ENCODE measurements at regions not wholly inside any gene's neighbourhood (a gene's known extent, or its start where the extent isn't known, plus 50 kb on each side); places are given as distances from the start of the nearest gene placed in this dataset.
"Not testable (repeated sequence)": the region's sequence is repeated elsewhere in the genome, so short reads cannot be mapped to it uniquely, and the experiment has no call there.

DNA sequence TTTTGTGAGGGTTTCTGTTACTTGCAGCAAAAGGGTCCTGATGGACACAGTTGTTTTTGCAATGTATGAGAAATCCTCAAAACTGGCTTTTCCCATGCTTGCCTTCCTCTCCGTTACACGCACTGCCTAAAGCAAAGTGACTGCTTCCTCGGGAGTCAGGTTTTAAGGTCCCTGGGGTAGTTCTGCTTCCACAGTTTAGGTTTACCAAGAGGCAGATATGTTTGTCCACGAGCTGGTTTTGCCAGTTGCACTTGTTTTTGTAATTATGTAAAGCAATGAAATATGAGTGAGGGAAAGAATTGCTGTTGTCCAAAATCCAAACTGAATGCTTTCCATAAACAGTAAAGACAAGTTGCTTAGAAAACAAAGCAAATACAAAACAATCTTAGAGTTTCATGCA, 290.7 kb upstream of the AMIGO2 start:
- DNase-seq = no peak

DNA sequence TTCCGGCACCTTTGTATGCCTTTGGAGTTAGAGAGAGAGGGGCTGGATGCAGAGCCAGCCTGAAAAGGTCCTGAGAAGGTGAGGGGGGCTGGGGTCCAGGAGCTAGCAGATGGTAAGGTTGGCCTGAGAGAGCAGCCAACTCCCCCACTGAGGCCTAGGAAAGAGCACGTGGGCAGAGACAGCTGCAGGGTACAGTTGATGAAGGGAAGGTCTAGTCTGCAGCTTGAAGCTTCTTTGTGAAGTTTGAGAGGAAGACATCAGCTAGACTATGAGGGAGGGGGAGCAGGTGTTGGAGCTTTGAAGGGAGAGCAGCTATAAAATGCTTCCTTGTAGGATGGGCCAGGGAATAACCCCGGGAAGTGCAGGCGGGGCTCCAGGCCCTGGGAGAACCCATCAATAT, 289.3 kb upstream of the AMIGO2 start:
- no peak for DNase-seq

DNA sequence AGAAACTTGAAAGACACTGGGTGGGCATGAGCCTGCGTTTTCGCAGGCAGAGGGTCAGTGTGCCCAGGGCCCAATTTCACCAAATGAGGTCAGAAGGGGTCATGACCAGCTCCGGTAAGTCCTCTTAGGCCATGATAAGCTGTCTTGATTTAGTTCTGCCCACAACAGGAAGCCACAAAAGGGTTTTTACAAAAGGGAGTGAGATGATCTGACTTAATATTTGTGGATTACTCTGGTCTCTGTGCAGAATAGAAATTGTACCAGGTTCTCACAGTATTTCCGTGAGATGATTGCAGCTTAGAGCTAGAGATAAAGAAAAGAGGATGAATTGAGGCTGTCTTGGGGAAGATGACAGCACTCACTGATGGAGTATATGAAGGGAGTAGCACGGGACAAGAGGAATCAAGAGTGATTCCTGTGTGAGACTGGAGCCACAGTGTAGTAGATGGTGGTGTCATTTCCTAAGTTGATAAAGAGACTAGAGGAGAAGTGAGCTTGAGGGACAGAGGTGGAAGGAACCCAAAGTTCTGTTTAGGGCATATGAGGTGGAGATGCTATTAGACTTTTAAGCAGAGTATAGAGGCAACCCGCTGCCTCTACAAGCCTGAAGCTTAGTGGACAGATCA, 288.3 kb upstream of the AMIGO2 start:
- no peak for DNase-seq

DNA sequence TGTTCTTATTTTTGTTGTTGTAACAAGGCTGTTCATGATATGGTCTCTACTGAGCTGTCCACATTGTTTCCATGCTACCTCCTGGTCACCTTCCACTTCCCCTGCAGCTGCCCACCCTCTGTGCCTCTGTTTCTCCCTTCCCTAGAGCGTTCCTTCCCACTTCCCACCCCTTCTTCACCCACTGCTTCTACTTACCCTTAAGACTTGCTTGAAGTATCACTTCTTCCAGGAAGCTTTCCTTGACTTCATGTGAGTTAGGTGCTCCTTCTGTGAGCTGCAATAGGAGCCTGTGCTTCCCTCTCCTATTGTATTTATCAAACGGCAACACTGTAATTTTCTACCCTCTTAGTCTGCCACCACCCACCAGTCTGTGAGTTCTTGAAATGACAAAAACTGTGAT, 286.8 kb upstream of the AMIGO2 start:
- DNase-seq = no peak

DNA sequence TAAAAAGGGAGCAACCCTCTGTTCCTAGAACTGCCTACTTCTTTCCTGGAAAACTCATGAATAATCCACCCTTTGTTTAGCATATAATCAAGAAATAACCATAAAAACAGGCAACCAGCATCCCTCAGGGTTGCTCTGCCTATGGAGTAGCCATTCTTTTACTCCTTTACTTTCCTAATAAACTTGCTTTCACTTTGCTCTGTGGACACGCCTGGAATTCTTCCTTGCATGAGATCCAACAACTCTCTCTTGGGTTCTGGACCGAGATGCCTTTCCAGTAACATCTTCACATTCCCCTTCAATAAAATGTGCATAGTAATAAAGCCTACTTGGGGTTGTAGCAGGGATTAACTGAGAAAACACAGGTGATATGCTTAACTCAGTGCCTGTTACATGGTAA, 286.4 kb upstream of the AMIGO2 start:
- no peak for DNase-seq

DNA sequence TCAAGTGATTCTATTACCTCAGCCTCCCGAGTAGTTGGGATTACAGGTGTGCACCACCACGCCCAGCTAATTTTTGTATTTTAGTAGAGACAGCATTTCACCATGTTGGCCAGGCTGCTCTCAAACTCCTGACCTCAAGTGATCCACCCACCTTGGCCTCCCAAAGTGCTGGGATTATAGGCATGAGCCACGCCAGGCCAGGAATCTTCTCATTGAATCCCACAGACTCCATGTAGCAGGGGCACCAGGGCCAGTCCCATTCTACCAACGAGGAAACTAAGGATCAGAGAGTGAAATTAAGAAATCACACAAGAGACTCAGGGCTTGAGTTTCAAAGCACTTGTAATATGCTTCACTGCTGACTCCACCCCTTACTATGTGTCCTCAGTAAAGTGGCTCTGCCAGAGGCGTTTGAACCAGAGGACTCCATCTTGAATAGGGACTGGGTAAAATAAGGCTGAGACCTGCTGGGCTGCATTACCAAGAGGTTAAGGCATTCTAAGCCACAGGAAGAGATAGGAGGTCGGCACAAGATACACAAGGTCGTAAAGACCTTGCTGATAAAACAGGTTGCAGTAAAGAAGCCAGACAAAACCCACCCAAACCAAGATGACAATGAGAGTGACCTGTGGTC, 285.8 kb upstream of the AMIGO2 start:
- DNase-seq = not testable (repeated sequence)

DNA sequence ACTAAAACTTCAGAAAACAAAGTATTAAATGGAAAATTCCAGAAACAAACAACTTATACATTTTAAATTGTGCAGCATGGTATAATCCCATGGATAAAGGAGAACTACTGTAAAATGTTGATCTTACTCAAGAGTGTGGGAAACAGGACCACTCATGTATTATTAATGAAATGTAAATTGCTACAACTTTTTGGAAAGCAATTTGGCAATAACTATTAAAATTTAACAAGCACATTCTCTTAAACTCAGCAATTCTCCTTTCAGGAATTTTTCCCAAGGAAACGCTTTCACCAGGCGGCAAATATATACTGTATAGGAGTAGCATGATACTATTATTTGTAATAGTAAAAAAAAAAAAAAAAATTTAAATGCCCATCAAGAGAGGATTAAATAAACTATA, 284.5 kb upstream of the AMIGO2 start:
- no peak for DNase-seq

DNA sequence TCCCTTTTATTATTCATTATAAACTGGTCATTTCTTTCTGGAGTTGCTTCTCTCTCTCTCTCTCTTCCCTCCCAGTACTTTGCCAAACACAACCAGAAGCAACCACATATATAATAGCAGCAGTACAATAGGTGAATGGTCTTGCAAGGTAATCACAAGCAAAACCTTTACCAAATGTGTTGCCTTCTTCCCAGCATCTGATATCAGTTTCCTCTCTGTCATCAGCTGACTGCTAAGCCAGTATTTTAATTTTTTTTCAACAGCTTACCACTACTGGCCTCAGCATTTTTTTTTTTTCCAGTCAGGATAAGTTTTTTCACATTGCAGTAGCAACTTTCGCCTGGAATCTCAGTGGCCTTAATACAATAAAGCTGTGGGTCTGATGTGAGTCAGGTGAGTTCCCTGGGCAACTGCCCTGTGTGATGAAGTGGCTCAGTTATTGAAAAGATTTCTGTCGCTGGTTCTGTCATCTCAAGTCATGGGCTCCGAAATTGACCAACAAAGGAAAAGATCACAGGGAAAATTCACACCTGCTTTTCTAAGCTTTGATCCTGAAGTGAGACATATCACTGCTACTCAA, 282.5 kb upstream of the AMIGO2 start:
- no peak for DNase-seq

DNA sequence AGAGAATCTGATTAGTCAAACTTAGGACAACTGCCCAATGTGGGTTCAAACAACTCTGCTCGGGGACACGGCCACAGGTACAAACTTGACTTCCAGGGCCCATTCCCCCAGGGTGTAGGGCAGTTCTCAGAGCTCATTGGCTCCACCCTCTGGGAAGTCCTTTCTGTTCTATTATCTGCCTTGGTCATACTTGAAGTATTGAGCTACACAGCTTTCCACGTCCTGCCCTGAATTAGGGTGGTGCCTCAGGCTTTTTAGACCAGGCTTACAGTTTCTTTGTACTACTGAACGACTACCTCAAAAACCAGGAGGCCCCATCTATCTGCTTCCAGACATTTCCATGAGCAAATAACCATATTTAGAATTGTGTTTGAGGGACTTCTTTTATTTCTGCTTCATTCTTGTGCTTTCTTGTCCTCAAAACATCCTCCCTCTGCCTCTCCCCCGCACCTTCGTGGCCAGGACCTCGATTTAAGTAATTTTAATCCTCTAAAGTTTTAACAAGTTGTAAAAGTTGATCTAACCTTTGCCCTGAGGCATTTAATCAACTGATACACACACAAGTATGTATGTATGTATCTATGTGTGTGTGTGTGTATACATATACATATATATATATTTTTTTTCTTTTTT, 281.7 kb upstream of the AMIGO2 start:
- DNase-seq = no peak

DNA sequence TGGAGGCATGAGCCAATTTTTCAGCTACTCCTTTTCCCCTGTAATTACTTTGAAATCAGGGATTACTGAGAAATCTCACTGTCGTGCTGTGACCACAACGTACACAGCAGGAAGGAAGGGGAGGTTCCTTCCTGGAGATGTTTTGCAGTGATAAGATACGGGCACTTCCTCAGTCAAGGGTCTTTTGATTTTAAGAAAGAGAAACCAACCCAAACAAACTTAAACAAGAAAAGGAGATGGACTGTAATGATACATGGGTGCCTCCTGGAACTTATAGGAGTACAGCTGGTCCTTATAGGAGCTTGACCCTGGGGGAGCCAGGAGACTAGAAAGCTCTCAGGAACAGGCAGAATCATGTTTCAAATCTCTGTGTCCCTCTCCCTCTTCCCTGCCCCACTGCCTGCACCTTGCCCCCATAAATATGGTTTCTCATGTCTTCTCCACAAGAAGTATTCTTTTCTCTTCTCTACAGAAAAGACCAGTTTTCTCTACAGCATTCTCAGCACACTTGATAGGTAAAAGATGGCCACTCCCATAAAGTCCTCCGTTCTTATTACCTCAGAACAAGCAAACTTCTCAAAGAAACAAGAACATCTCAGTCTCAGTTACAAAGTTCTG, 281.1 kb upstream of the AMIGO2 start:
- DNase-seq = peak in 1 of 14 donors; percentile 2

DNA sequence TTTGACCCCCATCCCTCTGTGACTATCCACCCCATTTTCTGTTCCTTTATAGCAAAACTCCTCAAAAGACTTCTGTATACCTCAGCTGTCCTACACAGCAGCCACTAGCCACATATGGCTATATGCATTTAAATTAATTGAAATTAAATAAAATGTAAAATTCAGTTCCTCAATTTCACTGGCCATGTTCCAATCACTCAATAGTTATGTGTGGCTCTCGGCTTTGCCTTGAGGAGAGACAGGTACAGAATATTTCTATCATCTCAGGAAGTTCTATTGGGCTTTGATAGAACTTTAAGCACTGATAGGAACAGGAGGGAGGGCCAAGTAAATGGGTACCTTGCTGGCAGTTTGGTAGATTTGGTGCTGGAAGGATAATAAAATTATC, 280.3 kb upstream of the AMIGO2 start:
- no peak for DNase-seq

DNA sequence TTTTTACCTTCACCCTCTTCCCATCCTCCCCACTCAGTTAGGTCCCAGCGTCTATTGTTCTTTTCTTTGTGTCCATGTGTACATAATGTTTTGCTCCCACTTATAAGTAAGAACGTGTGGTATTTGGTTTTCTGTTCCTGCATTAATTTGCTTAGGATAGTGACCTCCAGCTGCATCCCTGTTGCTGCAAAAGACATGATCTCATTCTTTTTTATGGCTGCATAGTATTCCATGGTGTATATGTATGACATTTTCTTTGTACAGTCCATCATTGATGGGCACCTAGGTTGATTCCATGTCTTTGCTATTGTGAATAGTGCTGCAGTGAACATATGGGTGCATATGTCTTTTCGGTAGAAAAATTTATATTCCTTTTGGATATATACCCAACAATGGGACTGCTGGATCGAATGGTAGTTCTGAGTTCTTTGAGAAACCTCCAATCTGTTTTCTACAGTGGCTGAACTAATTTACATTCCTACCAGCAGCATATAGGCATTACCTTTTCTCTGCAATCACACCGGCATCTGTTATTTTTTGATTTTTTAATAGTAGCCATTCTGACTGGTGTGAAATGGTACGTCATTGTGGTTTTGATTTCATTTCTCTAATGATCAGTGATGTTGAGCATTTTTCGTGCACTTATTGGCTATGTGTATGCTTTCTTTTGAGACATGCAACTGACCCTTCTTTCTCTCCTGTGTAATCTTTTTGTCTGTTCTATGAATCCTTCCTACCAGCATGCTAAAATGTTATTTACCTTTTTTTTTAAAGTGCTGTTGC, 279.7 kb upstream of the AMIGO2 start:
- DNase-seq = no peak

DNA sequence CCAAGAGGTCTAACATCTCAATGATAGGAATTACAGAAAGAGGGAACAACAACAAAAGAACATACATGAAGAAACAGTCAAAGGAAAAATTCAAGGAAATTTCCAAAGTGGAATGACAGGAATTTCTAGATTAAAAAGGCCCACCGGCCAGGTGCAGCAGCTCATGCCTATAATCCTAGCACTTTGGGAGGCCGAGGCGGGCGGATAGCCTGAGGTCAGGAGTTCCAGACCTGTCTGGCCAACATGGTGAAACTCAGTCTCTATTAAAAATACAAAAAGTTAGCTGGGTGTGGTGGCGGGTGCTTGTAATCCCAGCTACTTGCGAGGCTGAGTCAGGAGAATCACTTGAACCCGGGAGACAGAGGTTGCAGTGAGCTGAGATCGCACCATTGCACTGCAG, 277.2 kb upstream of the AMIGO2 start:
- not testable (repeated sequence) for DNase-seq

DNA sequence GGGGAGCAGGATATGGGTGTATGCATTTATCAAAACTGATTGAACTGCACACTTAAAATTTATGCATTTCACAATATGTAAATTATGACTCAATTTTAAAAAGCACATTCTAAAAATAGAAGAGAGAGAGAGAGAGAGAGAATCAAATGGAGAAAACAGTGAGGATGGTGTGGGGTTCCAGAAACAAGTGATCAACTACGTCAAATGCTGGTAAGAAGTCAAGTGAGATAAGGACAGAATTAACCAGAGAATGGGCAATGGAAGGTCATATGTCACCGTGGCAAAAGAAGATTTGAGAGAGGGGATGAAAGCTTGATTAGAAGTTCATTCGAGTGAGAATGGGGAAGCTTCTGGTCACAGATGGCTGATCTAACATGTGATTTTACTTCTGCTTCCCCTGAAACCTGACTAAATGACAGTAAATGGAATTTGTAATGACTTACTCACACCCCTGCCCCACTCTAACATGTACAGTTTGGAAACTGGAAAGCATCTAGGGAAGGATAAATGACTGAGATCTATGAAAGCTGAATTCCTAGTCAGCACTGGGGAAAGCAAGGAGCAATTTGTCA, 276.5 kb upstream of the AMIGO2 start:
- DNase-seq = peak in 1 of 14 donors; percentile 6

DNA sequence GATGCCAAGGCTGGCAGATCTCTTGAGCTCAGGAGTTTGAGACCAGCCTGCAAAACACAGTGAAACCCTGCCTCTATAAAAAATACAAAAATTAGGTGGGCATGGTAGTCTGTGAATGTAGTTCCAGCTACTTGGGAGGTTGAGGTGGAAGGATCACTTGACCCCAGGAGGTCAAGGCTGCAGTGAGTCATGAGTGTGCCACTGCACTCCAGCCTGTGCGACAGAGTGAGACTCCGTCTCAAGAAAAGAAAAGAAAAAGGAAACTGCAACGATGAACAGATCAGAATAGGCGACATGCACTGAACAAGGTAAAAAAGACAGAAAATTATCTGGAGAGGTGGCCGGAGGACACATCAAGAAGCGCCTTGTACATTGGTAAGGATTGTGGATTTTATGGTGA, 273.7 kb upstream of the AMIGO2 start:
- no peak for DNase-seq

DNA sequence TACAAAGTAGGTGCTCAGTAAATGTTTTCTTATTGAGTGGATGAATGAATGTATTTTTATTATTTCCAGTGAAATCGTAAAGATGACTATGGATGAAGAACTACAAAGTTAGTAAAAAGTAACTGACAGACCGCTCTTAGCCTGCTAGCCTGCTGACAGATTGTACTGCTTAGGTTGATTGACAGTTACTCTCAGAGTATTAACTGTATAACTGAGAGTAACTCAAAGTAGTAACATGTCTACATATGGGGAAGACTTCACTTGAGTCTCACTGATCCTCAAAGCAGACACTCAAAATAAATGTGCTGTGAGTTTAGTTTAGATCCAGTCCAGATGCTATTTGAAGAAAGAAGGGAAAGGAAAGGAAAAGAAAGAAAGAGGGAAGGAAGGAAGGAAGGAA, 272.3 kb upstream of the AMIGO2 start:
- no peak for DNase-seq

DNA sequence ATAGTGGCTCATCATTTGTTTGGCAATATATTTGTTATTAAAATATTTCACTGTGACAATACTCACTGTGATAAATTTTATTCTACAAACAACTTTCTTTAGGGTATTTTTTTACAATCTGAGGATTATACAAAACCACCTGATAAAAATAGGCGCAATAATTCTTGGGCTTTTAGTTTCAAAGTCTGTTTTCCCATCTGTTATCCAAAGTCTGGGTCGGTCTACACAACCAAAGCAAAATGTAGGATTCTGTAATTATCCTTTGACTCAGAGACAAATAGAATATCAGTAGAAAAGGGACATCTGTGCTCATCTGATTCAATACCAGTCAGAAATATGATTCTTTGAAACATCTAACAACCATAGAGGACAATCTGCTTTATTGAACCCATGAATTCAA, 271.8 kb upstream of the AMIGO2 start:
- DNase-seq = no peak

DNA sequence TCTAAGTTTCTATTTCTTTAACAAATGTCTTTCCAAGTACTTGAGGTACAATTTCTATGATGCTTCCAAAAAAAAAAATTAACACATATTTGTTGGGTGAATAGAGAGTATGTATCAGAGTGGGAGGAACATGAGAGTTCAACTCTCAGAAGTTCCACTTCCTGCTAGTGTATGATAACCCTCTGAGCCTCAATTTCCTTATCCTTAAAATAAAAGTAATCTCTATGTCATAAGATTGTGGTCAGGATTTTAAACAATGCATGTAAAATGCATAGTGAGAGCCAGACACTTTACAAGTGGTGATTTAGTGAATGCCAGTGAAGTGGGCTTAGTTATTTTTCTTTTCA, 270.3 kb upstream of the AMIGO2 start:
- no peak for DNase-seq

DNA sequence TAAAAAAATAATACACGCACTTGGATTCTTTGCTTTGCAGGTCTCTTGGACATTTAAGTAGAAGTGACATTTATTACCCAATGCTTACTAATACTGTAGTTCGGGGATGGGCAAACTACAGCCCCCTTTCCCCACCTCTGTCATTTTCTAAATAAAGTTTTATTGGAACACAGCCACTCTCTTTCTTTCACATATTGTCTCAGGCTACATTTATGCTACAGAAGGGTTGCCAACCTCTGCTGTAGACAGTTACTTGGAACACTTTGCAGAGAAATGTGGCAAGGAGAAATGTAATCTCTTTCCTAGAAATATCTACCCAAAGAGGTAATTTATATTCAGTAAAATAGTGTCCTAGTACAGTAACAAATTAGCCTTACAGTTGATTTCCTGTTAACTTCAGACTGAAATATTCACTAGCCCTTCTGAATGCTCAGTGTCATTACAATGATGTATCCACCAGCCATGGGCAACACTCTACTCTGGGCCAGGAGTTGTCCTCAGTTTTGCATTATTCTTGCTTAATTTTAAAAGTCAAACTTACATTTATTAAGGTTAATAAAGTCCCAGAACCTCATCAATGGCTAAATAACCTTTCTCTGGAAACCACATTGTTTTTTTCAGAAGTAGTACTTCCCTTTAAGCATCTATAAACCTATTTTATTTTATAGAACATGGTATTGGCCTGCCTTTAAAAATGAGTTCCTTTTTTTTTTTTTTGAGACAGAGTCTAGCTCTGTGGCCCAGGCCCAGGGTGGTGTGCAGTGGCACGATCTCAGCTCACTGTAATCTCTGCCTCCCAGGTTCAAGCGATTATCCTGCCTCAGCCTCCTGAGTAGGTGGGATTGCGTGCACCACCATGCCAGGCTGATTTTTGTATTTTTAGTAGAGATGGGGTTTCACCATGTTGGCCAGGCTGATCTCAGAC, 269.6 kb upstream of the AMIGO2 start:
- DNase-seq = no peak

DNA sequence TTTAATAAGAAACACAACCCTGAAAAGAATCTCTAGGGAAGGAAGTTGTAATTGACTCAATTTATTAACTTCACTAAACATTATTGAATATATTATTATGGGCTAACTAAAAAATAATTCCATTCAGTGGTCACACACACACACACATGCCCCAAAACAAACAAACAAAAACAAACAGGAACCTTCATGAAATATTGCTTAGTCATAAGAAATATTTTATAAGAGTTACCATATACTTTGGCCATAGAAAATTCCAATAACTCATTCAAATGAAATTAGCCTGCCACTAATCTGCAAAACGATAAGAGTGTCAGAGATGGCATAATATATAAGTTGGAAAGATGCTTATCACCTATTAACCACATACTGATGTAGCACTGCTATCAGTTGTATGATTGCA, 268.4 kb upstream of the AMIGO2 start:
- no peak for DNase-seq
